ENCODE measurements at regions not wholly inside any gene's neighbourhood (a gene's known extent, or its start where the extent isn't known, plus 50 kb on each side); places are given as distances from the start of the nearest gene placed in this dataset.

DNA sequence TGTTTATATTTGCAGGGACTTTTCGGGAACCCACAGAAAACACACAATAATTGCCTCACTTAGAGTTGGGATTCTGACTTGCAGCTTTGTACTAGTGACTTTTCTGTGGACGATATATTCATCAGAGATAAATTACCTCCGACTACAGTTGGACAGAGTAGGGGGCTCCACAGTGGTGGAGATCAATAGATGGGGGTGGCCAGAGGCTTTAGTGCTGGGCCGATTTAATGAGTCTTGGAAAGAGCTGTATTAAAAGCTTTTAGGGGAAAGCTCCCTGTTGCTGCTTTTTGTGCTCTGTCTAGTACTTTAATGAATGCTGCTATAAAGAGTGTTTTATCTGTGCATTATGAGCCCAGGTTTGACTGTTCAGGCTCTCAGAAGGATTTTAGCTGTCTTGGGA is 359.2 kb upstream of the DPYD start:
- H3K27me3 ChIP-seq (replicated peaks; ENCODE audit: control insufficient read depth, insufficient read depth, low read length) = no peaks in the 10 kb centered on the region
- no peaks in the 10 kb centered on the region for H3K36me3 ChIP-seq (ENCODE audit: control insufficient read depth, insufficient read depth, low read length)
- TF ChIP-seq, protein P1, sequence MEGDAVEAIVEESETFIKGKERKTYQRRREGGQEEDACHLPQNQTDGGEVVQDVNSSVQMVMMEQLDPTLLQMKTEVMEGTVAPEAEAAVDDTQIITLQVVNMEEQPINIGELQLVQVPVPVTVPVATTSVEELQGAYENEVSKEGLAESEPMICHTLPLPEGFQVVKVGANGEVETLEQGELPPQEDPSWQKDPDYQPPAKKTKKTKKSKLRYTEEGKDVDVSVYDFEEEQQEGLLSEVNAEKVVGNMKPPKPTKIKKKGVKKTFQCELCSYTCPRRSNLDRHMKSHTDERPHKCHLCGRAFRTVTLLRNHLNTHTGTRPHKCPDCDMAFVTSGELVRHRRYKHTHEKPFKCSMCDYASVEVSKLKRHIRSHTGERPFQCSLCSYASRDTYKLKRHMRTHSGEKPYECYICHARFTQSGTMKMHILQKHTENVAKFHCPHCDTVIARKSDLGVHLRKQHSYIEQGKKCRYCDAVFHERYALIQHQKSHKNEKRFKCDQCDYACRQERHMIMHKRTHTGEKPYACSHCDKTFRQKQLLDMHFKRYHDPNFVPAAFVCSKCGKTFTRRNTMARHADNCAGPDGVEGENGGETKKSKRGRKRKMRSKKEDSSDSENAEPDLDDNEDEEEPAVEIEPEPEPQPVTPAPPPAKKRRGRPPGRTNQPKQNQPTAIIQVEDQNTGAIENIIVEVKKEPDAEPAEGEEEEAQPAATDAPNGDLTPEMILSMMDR (IDR thresholded peaks at IDR 0.05; ENCODE audit: insufficient read depth, low read length, poor library complexity, severe bottlenecking) = no peak
- DNase-seq (ENCODE audit: extremely low read depth, insufficient read length) = no peak
- H3K4me3 ChIP-seq (replicated peaks; ENCODE audit: low read depth, low read length) = no peak overlapping the region

- H3K27me3 ChIP-seq (replicated peaks; ENCODE audit: control insufficient read depth, insufficient read depth, low read length) = no peaks in the 10 kb centered on the region
- DNase-seq (ENCODE audit: extremely low read depth, insufficient read length) = no peak
- no peak overlapping the region for H3K4me3 ChIP-seq (replicated peaks; ENCODE audit: low read depth, low read length)
- TF ChIP-seq, protein P1 (IDR thresholded peaks at IDR 0.05; ENCODE audit: insufficient read depth, low read length, poor library complexity, severe bottlenecking) = no peak
- H3K36me3 ChIP-seq (ENCODE audit: control insufficient read depth, insufficient read depth, low read length) = no peaks in the 10 kb centered on the region
These were observed 357.2 kb upstream of the DPYD start for GRCh38 chr1:98278055-98278454.

- H3K27me3 ChIP-seq (replicated peaks; ENCODE audit: control insufficient read depth, insufficient read depth, low read length) = no peaks in the 10 kb centered on the region
- DNase-seq (ENCODE audit: extremely low read depth, insufficient read length) = no peak
- no peak overlapping the region for H3K4me3 ChIP-seq (replicated peaks; ENCODE audit: low read depth, low read length)
- TF ChIP-seq, protein P1 (IDR thresholded peaks at IDR 0.05; ENCODE audit: insufficient read depth, low read length, poor library complexity, severe bottlenecking) = no peak
- no peaks in the 10 kb centered on the region for H3K36me3 ChIP-seq (ENCODE audit: control insufficient read depth, insufficient read depth, low read length)
These were observed 356.3 kb upstream of the DPYD start for GRCh38 chr1:98277118-98277517.

- TF ChIP-seq, protein P1 (IDR thresholded peaks at IDR 0.05; ENCODE audit: insufficient read depth, low read length, poor library complexity, severe bottlenecking) = no peak
- DNase-seq (ENCODE audit: extremely low read depth, insufficient read length) = no peak
- no peak overlapping the region for H3K4me3 ChIP-seq (replicated peaks; ENCODE audit: low read depth, low read length)
These were observed 355.7 kb upstream of the DPYD start for GRCh38 chr1:98276514-98276913.

DNA sequence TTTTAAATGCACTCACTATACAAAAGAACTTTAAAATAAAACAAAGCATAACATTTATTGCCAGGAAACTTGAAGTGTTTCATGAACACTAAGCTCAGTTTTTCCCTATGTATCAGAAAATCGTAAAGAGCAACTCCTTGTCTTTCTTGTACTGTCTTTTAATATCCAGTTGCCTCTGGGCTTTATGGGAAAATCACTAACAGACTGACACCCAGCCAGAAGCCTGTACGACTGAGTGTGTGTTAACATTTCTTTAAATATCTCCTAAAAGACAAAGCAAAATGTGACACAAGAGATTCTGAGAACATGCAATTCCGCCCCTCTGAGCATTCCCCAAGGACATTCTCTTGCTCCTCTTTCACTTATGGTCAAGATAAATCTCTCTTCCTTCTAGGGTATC is 347.5 kb upstream of the DPYD start:
- TF ChIP-seq, protein P1 (IDR thresholded peaks at IDR 0.05; ENCODE audit: insufficient read depth, low read length, poor library complexity, severe bottlenecking) = no peak
- no peaks in the 10 kb centered on the region for H3K36me3 ChIP-seq (ENCODE audit: control insufficient read depth, insufficient read depth, low read length)
- no peak for DNase-seq (ENCODE audit: extremely low read depth, insufficient read length)
- no peak overlapping the region for H3K4me3 ChIP-seq (replicated peaks; ENCODE audit: low read depth, low read length)
- no peaks in the 10 kb centered on the region for H3K27me3 ChIP-seq (replicated peaks; ENCODE audit: control insufficient read depth, insufficient read depth, low read length)

More at GRCh38 chr1:98276514-98276913, 355.7 kb upstream of the DPYD start:
- Histone ChIP-seq H3K36me3 (ENCODE audit: control insufficient read depth, insufficient read depth, low read length) (no peaks in the 10 kb centered on the region), H3K27me3 (replicated peaks; ENCODE audit: control insufficient read depth, insufficient read depth, low read length) (no peaks in the 10 kb centered on the region)

DNA sequence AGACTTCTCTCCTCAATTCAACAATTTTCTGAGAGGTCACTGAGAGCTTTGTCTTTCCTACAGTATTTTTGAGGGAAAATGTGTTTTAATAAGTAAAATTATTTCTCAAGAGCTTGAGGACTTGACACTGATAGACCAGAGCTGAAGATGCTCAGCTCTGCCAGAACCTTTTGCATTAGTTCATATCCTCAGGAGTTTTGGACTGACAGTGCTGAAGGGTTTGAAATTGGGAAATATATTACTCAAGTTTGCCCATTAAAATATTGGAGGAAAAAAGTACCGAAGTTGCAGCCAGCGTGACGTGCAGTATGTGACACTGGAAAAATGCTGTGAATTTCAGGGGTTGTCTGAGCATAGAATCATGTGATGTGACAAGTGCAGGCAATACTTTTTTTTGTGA is 346.6 kb upstream of the DPYD start:
- Histone ChIP-seq H3K4me3 (replicated peaks; ENCODE audit: low read depth, low read length) (no peak overlapping the region), H3K27me3 (replicated peaks; ENCODE audit: control insufficient read depth, insufficient read depth, low read length) (no peaks in the 10 kb centered on the region), H3K36me3 (ENCODE audit: control insufficient read depth, insufficient read depth, low read length) (no peaks in the 10 kb centered on the region)
- TF ChIP-seq, protein P1 (IDR thresholded peaks at IDR 0.05; ENCODE audit: insufficient read depth, low read length, poor library complexity, severe bottlenecking) = no peak
- DNase-seq (ENCODE audit: extremely low read depth, insufficient read length) = no peak
